AG04450 (cell line): ENCODE measurements at regions not wholly inside any gene's neighbourhood (a gene's known extent, or its start where the extent isn't known, plus 50 kb on each side); places are given as distances from the start of the nearest gene placed in this dataset.

Experiments
- CTCF ChIA-PET: fragments of 300-600, 350-600 bp; formaldehyde crosslinking; extraction: SDS; loops from one replicate; lab custom pipeline; 2022; ENCODE audit warnings: antibody characterized with exemption, inconsistent platforms; lab: Charles Lee
- POLR2A ChIA-PET: fragments of 350-600 bp; formaldehyde crosslinking; extraction: SDS; loops from one replicate; lab custom pipeline; 2021; ENCODE audit warnings: antibody characterized with exemption, inconsistent platforms; lab: Yijun Ruan, JAX
- DNase-seq: peaks from one replicate; pipeline ENCODE4 v3.0.0-alpha.2; 2011; ENCODE audit warnings: low read depth, low spot score
- H3K27ac ChIP-seq: one replicate; pipeline ENCODE4 v1.5.1; 2012; ENCODE audit warnings: low read depth, low read length, control low read depth
- H3K27me3 ChIP-seq: one replicate; pipeline ENCODE4 v1.6.0; 2012; ENCODE audit warnings: low read length; ENCODE audit not compliant: control insufficient read depth, insufficient read depth
- H3K4me3 ChIP-seq: 2 replicates; pipeline ENCODE4 v1.5.1; 2011; ENCODE audit warnings: mild to moderate bottlenecking, low read depth, low read length, control low read depth
- H3K9me3 ChIP-seq: 2 replicates; pipeline ENCODE4 v1.5.1; 2012; ENCODE audit warnings: low read length; ENCODE audit not compliant: control insufficient read depth, insufficient read depth
- CTCF ChIP-seq: IDR thresholded peaks from 2 replicates; pipeline ENCODE4 v1.5.1; 2011; ENCODE audit warnings: low read depth, low read length, control low read depth, inconsistent platforms

GRCh38 chr2:66845307-66845706, 410.4 kb downstream of the MEIS1 start:
- Histone ChIP-seq H3K27me3 (no peaks in the 10 kb centered on the region), H3K4me3 (no peak overlapping the region), H3K9me3 (no peaks in the 10 kb centered on the region), H3K27ac (no peak overlapping the region)
- CTCF ChIA-PET: no interaction called here
- DNase-seq: no peak
- no peak for TF ChIP-seq CTCF
- POLR2A ChIA-PET: no interaction called here

DNA sequence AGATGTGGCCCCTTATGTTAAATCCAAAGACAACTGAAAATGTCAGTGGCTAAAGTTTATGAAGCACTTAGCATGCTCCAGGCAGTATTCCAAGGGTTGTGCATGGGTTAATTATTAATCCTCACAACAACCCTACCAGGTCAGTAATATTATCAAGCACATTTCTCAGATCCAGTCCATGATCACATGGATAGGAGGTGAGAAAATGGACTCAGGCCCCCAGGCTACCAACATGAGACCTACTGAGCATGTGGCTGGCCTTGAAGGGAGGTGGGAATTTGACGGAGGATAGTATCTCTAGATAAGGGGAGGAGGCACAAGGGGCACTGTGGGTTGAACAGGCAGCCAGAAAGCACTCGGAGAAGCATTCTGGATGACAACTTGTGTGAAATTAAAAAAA, 412.0 kb downstream of the MEIS1 start:
- Histone ChIP-seq H3K27ac (no peak overlapping the region), H3K4me3 (no peak overlapping the region), H3K27me3 (no peaks in the 10 kb centered on the region), H3K9me3 (no peaks in the 10 kb centered on the region)
- ChIA-PET POLR2A (no interaction called here), CTCF (no interaction called here)
- no peak for TF ChIP-seq CTCF
- DNase-seq: no peak

- no peak for TF ChIP-seq CTCF
- ChIA-PET CTCF (interaction anchor here (0.9 kb wide), 1 partner anchor 420 kb away, joined by 7 read pairs; no protein-coding TSS in a partner anchor), POLR2A (no interaction called here)
- DNase-seq: no peak
- no peak overlapping the region for H3K4me3 ChIP-seq
- H3K27me3 ChIP-seq: no peaks in the 10 kb centered on the region
- H3K9me3 ChIP-seq: no peaks in the 10 kb centered on the region
- no peak overlapping the region for H3K27ac ChIP-seq
Observed at GRCh38 chr2:66849153-66849755, 414.3 kb downstream of the MEIS1 start.

- Histone ChIP-seq H3K9me3 (no peaks in the 10 kb centered on the region), H3K4me3 (no peak overlapping the region), H3K27me3 (no peaks in the 10 kb centered on the region), H3K27ac (no peak overlapping the region)
- DNase-seq: no peak
- ChIA-PET POLR2A (no interaction called here), CTCF (no interaction called here)
- no peak for TF ChIP-seq CTCF
Observed at GRCh38 chr2:66850376-66850775, 415.5 kb downstream of the MEIS1 start.

DNA sequence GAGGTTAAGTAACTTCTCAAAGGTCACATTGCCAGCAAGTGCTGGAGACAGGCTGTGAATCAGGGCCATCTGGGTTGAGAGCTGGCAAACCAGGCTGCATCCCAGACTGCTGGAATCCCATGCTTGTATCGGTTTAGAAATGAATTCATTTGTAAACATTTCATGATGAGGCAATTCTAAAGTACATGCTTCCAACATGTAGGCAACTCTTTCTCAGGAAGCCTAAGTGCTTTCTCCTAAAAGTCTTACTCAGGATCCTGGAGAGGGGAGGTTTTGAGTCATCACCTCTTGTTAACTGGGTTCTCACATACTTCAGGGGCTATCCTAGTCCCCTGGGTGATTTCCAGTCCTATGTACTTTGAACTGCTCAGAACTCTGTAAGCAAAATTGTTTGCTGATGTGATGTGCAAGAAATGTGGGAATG, 416.5 kb downstream of the MEIS1 start:
- Histone ChIP-seq H3K27me3 (no peaks in the 10 kb centered on the region), H3K27ac (peak overlapping the region; percentile 80), H3K4me3 (no peak overlapping the region), H3K9me3 (no peaks in the 10 kb centered on the region)
- ChIA-PET POLR2A (no interaction called here), CTCF (no interaction called here)
- no peak for TF ChIP-seq CTCF
- peak; percentile 92 for DNase-seq
